ENCODE measurements at regions not wholly inside any gene's neighbourhood (a gene's known extent, or its start where the extent isn't known, plus 50 kb on each side); places are given as distances from the start of the nearest gene placed in this dataset.

DNA sequence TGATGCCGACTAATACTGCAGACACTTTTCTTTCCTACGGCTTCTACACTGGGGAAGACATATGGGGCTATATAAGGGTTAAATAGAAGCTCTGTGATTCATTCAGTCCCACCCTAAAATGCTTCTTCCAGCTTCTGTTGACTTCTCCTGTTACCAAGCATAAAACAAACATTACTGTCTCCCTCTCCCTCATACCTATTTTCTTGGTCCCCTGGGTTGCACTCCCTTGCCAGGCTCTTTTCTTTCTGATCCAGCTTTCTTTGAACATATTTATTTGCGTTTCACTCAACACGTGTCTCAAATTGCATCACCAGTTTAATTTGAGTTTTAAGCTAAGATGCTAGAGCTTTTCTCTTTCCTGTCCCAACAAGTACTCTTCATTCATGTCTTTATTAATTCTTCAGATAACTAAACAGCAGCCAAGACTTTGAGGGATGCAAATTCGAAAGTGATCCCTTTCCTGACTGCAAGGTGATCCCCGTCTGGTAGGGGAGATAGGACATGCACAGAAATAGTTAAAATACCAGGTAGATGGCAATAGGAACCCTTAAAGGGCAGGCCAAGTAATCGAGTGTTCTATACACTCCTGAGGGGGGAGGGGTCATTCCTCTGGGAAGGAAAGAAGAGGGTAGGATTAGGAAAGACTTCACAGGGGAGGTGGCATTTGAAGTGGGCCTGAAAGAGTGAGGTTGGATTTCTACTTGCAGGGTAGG, 198.6 kb upstream of the BCL6 start:
- ATAC-seq (replicated peaks) (no peak), DNase-seq (no peak)
- H3K9me3 Mint-ChIP-seq = no peaks in the 10 kb centered on the region
- H3K36me3 Mint-ChIP-seq = peaks cover 0 to 3% of the 10 kb centered on the region in 2 donors
- H3K4me3 Mint-ChIP-seq = no peak overlapping the region
- H3K4me1 Mint-ChIP-seq = peaks cover 10 to 17% of the 10 kb centered on the region in 2 donors
- peaks cover 2 to 11% of the 10 kb centered on the region in 2 donors for H3K27me3 Mint-ChIP-seq
- H3K27ac Mint-ChIP-seq = no peak overlapping the region

DNA sequence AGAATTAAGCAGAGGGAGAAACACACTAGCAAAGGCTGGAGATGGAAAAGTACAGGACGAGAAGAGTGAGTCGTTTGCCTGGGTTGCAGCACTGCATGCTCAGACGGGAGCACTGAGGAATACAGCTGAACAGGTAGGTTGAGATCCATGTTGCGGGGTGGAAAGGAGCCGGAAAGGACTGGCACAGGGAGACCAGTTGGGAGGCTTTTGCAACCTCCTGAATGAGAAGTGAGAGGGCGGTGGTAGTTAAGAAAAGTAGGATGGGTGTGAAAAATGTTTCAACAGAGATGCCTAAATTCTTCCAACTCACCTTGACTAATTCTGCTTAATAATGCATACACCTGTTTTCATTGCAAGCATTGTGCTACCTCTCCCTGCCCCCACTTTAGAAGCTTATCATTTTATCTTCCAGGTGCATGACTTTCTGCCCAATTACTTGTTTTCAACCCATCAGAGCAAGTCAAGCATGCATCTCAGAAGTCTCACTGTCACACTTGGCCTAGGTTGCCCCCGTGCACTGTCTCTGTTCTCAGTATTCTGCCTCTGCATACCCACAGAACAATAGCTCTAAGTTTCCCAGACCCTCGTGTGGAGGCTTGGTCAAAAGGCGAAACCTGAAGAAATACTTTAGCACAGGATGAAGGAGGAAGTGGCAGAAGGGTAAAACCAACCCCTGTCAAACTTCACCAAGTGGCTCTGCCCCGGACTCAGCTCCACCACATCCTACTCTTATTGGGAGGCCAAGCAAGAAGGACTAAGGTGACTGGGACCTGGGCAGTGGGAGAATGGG, 199.3 kb upstream of the BCL6 start:
- Mint-ChIP-seq H3K4me3 (no peak overlapping the region), H3K4me1 (peaks cover 14 to 17% of the 10 kb centered on the region in 2 donors), H3K27ac (no peak overlapping the region), H3K9me3 (no peaks in the 10 kb centered on the region), H3K27me3 (peaks cover 5 to 15% of the 10 kb centered on the region in 2 donors), H3K36me3 (peaks cover 0 to 3% of the 10 kb centered on the region in 2 donors)
- ATAC-seq (replicated peaks) (peak; percentile 91 to 94), DNase-seq (peak; percentile 33)

DNA sequence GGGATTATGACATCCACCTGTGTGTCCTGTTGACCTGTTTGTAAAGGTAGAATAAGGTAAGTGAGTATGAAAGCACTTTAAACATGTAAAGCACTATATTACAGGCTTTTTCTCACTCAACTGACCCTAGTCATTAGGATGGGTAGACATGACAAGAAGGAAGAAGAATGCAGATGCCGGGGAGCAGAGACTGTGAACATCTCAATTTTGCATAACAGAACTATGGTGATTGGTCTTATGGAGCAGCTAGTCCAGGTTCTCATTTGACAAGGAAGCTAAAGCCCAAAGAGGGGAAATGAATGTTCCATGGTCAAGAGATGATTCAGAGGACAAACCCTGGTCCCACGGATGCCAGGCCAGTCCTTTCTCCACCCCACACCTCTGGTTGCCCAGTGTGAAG, 200.1 kb upstream of the BCL6 start:
- H3K4me1 Mint-ChIP-seq = peaks cover 18 to 20% of the 10 kb centered on the region in 2 donors
- H3K9me3 Mint-ChIP-seq = no peaks in the 10 kb centered on the region
- peaks cover 9 to 21% of the 10 kb centered on the region in 2 donors for H3K27me3 Mint-ChIP-seq
- DNase-seq = no peak
- no peak overlapping the region for H3K4me3 Mint-ChIP-seq
- H3K27ac Mint-ChIP-seq = no peak overlapping the region
- peaks cover 0 to 3% of the 10 kb centered on the region in 2 donors for H3K36me3 Mint-ChIP-seq
- ATAC-seq (replicated peaks) = no peak

DNA sequence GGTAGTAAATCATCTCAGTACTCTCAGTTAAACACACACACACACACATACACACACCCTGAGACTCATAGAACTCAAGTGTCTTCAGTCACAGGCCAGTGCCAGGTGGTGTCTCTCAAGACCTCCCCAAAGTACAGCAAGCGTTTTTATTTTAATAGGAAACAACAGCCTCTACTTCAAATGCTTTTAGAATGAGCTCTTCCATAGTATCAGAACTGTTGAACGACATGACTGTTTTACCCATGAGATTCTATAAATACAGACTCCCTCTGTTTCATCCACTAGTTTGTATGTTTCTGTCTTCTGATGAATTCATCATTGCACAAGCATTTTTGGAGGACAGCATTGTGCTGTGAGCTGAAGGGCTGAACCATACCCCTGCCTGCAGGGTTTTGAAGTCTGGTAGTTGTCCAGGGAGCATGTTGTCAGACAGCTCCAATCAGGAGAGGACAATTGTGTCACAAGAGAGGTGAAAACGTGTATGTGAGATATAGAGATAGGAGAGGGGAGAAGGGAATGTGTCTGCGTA, 201.0 kb upstream of the BCL6 start:
- H3K36me3 Mint-ChIP-seq = peaks cover 0 to 3% of the 10 kb centered on the region in 2 donors
- no peaks in the 10 kb centered on the region for H3K9me3 Mint-ChIP-seq

DNA sequence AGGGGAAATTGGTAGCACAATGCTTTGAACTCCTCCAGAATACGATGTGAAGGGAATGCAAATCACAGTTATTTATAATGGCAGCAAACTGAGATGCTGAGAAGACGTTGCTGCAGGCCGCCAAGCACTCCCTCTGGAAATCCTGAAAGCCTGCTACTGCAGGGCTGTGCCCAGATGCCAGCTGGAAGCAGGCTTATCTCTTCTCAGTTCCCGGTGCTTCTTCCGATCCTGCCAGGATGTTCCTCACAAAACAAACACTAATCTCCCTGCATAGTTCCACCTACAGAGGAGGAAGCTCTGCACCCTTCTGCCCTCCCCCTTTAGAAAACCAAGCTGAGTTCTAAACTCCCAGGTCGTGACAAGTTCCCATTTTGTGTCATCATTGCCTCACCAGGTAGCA, 201.7 kb upstream of the BCL6 start:
- H3K9me3 Mint-ChIP-seq = no peaks in the 10 kb centered on the region
- no peak overlapping the region for H3K27ac Mint-ChIP-seq
- no peak for DNase-seq
- no peak overlapping the region for H3K4me3 Mint-ChIP-seq
- H3K27me3 Mint-ChIP-seq = peaks cover 15 to 24% of the 10 kb centered on the region in 2 donors
- H3K36me3 Mint-ChIP-seq = peaks cover 0 to 3% of the 10 kb centered on the region in 2 donors
- ATAC-seq (replicated peaks) = no peak
- H3K4me1 Mint-ChIP-seq = peaks cover 32 to 36% of the 10 kb centered on the region in 2 donors

More for the DNA sequence above, 201.0 kb upstream of the BCL6 start:
- Mint-ChIP-seq H3K4me1 (peaks cover 25 to 28% of the 10 kb centered on the region in 2 donors), H3K27me3 (peaks cover 15 to 24% of the 10 kb centered on the region in 2 donors), H3K4me3 (no peak overlapping the region), H3K27ac (peak overlapping the region; percentile 1)
- ATAC-seq (replicated peaks) = no peak
- no peak for DNase-seq

DNA sequence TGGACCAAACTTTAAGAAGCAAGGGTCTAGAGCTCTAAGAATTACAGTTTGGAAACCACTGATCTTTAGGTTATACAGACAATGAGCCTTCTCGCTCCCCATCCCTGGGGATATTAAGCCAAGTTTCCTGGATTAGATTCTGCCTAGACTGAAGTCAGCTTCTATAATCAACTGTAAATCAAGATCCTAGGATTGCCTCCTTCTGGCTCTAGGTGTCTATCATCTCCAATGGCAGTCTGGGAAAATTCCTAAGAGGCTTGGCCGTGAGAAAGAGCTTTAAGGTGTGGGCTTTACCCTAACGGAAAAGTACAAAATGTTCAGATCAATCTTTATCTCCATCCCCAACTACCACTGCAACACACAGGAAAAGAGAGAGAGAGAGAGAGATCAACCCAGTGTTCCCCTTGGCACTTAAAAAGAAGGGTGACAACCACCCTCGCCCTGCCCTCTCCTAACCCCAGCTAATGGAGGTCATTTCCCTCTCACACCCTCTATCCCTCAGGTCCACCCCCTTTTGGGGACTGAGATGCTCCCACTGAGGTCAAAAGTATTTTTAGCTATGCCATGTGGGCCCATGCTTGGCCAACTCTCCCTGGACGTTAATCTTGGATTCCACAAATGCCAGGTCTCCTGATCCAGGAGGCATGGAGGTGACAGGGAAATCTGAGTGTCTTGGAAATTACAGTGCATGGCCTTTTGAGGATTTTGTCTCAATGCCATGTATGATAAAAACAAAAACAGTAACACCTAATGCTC, 202.8 kb upstream of the BCL6 start:
- DNase-seq (no peak), ATAC-seq (replicated peaks) (no peak)
- Mint-ChIP-seq H3K4me1 (peaks cover 34 to 37% of the 10 kb centered on the region in 2 donors), H3K36me3 (peaks cover 0 to 3% of the 10 kb centered on the region in 2 donors), H3K27ac (no peak overlapping the region), H3K9me3 (no peaks in the 10 kb centered on the region), H3K27me3 (peaks cover 15 to 18% of the 10 kb centered on the region in 2 donors), H3K4me3 (no peak overlapping the region)

DNA sequence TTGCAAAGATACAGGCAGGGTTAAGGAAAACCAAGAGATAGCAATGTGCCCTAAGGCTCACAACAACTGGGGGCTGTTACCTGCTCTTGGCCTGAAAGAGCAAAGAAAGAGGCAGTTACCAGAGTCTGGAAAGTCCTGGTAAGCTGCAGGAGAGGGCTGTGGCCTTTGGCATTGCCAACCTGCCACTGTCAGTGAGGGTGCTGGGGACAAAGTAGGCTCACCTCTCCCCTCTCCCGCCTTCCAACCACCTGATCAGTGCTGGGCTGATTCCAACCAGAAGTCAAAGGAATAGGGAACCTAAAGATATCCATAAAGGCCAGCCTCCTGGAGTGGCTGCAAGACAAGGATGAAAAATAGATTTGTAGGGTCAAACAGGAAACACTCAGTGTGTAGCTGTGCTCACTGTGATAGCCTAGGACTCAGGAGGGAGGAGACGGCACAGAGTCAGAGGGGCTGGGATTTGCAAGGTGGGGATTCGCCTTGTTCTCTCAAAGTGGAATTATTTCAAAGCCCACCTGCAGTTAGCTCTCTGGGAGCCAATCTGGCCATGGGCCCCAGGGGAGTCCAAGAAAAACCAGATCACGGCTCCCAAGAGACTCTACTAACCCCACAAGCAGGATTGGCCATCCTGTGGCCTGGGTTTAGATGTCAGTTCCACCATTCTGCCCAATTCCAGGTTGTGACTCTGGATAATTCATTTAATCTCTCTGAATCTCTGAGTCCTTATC, 204.0 kb upstream of the BCL6 start:
- H3K36me3 Mint-ChIP-seq = peaks cover 0 to 3% of the 10 kb centered on the region in 2 donors
- H3K27ac Mint-ChIP-seq = no peak overlapping the region
- peaks cover 43 to 49% of the 10 kb centered on the region in 2 donors for H3K4me1 Mint-ChIP-seq

DNA sequence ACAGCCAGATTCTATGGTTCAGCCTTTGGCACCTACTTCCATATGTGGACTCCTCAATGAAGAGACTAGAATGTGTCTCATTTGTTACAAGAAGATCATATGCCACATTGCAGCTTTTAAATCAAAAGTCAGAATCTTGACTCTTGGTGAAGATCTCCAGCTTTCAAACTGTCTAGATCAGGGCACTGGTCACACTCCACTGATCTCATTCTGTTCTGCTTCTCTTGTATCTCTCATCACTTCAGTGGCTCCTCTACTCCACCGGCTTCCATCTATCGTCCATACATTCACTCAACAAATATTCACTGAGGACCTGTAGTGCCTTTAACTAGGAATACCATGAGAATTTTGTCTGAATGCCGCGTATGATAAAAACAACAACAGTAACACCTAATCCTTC, 203.3 kb upstream of the LPP start:
- peaks cover 48 to 63% of the 10 kb centered on the region in 2 donors for H3K4me1 Mint-ChIP-seq
- peak in 1 of 2 donors; percentile 24 for ATAC-seq (replicated peaks)
- no peaks in the 10 kb centered on the region for H3K9me3 Mint-ChIP-seq
- H3K27ac Mint-ChIP-seq = no peak overlapping the region
- H3K4me3 Mint-ChIP-seq = no peak overlapping the region
- peaks cover 0 to 3% of the 10 kb centered on the region in 2 donors for H3K36me3 Mint-ChIP-seq
- no peak for DNase-seq
- H3K27me3 Mint-ChIP-seq = peaks cover 15 to 18% of the 10 kb centered on the region in 2 donors

More for the DNA sequence above, 204.0 kb upstream of the BCL6 start:
- no peak for DNase-seq
- no peak for ATAC-seq (replicated peaks)
- Mint-ChIP-seq H3K27me3 (peaks cover 15 to 18% of the 10 kb centered on the region in 2 donors), H3K4me3 (no peak overlapping the region), H3K9me3 (no peaks in the 10 kb centered on the region)

DNA sequence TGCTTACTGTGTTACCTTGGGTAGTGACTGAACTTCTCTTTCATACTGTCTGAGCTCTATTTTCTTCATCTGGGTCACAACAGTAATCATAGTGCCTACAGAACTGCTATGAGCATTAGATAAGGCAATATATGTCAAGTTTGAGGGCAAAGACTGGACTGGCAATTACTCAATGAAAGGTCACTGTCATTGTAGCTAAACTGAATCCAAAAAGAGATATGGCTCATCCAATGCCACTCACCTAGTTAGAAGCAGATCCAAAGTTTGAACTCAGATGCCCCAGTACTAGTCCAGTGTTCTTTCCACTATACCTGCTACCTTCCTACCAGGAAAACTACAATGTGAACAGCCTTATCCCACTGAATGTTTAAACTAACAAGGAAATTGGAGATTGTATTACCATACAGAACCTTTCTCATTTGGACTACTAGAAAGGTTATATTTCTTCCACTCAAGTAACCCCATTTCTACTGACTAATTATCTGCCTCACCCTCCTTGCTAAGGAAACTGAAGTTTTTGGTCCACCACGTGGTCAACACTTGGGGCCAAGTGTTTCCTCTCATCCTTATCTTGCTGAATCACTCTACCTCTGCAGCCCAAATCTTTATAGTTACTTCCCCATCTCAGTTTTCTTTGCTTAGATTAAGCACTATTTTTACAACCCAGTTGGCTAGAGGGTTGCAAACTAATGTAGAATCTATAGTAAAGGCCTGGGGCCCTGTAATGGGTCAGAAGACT, 202.3 kb upstream of the LPP start:
- H3K27ac Mint-ChIP-seq = no peak overlapping the region
- DNase-seq (no peak), ATAC-seq (replicated peaks) (peak; percentile 69 to 71)
- peaks cover 14 to 20% of the 10 kb centered on the region in 2 donors for H3K27me3 Mint-ChIP-seq
- no peaks in the 10 kb centered on the region for H3K36me3 Mint-ChIP-seq
- H3K4me1 Mint-ChIP-seq = peaks cover 44 to 66% of the 10 kb centered on the region in 2 donors
- H3K4me3 Mint-ChIP-seq = no peak overlapping the region
- no peaks in the 10 kb centered on the region for H3K9me3 Mint-ChIP-seq

DNA sequence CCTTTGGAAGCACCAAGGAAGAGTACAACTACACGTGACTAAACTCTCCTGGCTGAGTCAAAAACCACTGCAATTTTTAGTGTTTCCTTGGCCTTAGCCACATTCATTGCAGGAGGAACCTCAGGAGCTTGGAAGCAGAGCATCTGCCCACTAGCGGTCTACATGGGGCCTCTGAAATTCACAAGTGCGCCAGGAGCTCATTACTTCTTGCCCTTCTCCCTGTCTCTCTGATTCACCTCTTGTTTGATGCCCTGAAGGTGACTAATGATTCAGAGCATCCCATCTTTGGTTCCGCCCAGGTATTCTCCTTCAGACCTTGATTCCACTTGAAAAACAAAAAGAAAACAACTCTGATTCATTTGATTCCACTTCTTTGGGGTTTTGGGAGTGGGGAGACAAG, 201.1 kb upstream of the LPP start:
- no peaks in the 10 kb centered on the region for H3K9me3 Mint-ChIP-seq
- ATAC-seq (replicated peaks) = no peak
- peaks cover 13 to 20% of the 10 kb centered on the region in 2 donors for H3K27me3 Mint-ChIP-seq
- no peak overlapping the region for H3K4me3 Mint-ChIP-seq
- H3K36me3 Mint-ChIP-seq = no peaks in the 10 kb centered on the region
- peaks cover 46 to 73% of the 10 kb centered on the region in 2 donors for H3K4me1 Mint-ChIP-seq
- DNase-seq = no peak
- no peak overlapping the region for H3K27ac Mint-ChIP-seq

DNA sequence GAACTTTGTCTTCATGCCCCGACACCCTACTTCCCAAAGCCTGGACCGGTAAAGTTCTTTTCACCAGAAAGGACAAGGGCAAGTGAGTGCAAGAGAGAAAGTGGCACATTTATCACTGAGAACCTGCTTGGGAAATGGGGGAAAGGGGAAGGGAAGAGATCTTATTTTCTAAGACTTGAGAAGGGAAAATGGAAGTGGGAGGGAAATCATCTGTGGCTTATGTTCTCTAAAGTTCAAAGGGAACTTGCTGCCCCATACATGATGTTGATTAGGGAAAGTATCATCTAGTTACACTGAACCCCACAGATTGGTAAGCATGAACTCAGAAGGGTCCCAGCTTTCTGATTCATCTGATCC, 199.5 kb upstream of the LPP start:
- H3K36me3 Mint-ChIP-seq = no peaks in the 10 kb centered on the region
- H3K27ac Mint-ChIP-seq = no peak overlapping the region
- ATAC-seq (replicated peaks) = no peak
- H3K9me3 Mint-ChIP-seq = no peaks in the 10 kb centered on the region
- H3K4me3 Mint-ChIP-seq = no peak overlapping the region
- DNase-seq = no peak
- peaks cover 52 to 78% of the 10 kb centered on the region in 2 donors for H3K4me1 Mint-ChIP-seq
- peaks cover 8 to 15% of the 10 kb centered on the region in 2 donors for H3K27me3 Mint-ChIP-seq

DNA sequence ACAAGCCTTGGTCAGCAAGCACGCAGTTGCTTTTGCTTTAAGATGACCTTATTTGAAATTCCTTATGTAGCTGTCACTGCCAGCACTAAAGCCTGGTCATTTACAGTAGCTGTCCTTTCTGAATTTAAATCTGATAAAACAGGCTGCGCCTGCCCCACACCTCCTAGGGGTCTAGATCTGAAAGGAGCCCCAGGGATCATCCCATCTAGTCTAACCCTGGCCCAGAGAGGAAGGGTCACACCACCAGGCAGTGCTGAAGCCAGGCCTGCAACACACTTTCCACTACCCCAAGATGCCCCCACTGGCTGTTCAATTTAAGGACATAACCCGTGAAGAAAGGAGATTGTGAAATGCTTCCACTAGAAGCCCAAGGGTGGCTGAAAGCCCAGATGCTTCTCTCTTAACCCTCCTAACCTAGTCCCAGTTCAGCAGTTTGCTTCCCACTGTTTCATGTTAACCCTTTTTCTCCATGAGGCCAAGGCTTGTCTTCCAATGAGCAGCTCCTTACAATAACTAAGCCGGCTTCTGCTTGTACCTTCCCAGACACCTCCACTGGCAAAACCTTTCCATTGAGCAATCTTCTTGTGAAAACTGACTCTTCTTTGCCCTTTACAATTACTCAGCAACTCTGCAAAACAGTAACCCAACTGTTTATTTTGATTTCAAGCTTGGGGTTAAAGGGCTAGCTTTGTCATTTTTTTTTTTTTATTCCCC, 198.9 kb upstream of the LPP start:
- Mint-ChIP-seq H3K27ac (no peak overlapping the region), H3K27me3 (peaks cover 6 to 14% of the 10 kb centered on the region in 2 donors), H3K4me3 (no peak overlapping the region), H3K36me3 (no peaks in the 10 kb centered on the region), H3K4me1 (peaks cover 52 to 77% of the 10 kb centered on the region in 2 donors), H3K9me3 (no peaks in the 10 kb centered on the region)
- ATAC-seq (replicated peaks) (no peak), DNase-seq (no peak)

DNA sequence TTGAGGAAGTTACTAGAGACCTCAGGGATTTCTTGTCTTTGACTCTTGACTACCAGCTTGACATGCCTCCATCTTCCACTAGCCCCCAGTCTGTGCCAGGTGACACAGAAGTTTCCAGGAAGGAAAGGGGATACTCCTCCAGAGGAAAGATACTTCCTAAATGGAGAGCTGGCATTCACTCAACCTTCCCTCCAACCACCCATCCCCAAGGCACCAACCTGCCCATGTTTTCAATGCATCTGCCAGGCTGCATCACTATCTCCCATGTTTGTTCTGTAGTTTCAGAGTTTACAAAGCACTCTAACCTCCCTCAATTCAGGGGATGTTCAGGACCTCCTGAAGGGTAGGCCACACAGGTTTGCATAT, 198.4 kb upstream of the LPP start:
- ATAC-seq (replicated peaks) (no peak), DNase-seq (no peak)
- peaks cover 47 to 71% of the 10 kb centered on the region in 2 donors for H3K4me1 Mint-ChIP-seq
- H3K27ac Mint-ChIP-seq = no peak overlapping the region
- no peaks in the 10 kb centered on the region for H3K36me3 Mint-ChIP-seq
- H3K9me3 Mint-ChIP-seq = no peaks in the 10 kb centered on the region
- H3K4me3 Mint-ChIP-seq = no peak overlapping the region
- H3K27me3 Mint-ChIP-seq = peaks cover under 1 to 9% of the 10 kb centered on the region in 2 donors
